HCT116 (cell line): ENCODE measurements at regions not wholly inside any gene's neighbourhood (a gene's known extent, or its start where the extent isn't known, plus 50 kb on each side); places are given as distances from the start of the nearest gene placed in this dataset.

ENCODE experiments used
- ATF3 ChIP-seq: IDR thresholded peaks from 2 replicates; pipeline ENCODE4 v1.6.1; 2012
- CBX3 ChIP-seq: IDR thresholded peaks from 2 replicates; pipeline ENCODE4 v1.6.1; 2012; ENCODE audit warnings: low read depth
- CTCF ChIP-seq, 3 experiments: fragments of 200-600 bp in 1 of 3; sonication (generic) in 1 of 3; IDR thresholded peaks in 2 of 3; conservative IDR thresholded peaks in 1 of 3; 2 replicates each; pipeline ENCODE4 v1.5.1; 2012 to 2017; ENCODE audit warnings: low read depth in 2 of 3, low read length in 2 of 3, antibody characterized with exemption in 1 of 3, borderline replicate concordance in 1 of 3, control low read depth in 1 of 3, mild to moderate bottlenecking in 1 of 3, mixed read lengths in 1 of 3, mixed run types in 1 of 3, moderate library complexity in 1 of 3; ENCODE audit not compliant: insufficient read depth in 1 of 3
- EZH2 ChIP-seq: fragments of 200-600 bp; sonication (generic); IDR thresholded peaks from 2 replicates; pipeline ENCODE4 v1.6.1; 2017; ENCODE audit warnings: antibody characterized with exemption, mixed run types
- FOSL1 ChIP-seq: IDR thresholded peaks from 2 replicates; pipeline ENCODE4 v1.6.1; 2012; ENCODE audit warnings: low read depth
- POLR2A ChIP-seq: IDR thresholded peaks from 2 replicates; pipeline ENCODE4 v1.7.0; 2011; ENCODE audit warnings: borderline replicate concordance; ENCODE audit not compliant: insufficient read depth, insufficient read length; ENCODE audit errors: extremely low read depth
- POLR2AphosphoS5 ChIP-seq: IDR thresholded peaks from 2 replicates; pipeline ENCODE4 v1.6.1; 2011; ENCODE audit warnings: mild to moderate bottlenecking, low read depth, low read length, moderate library complexity
- RAD21 ChIP-seq: IDR thresholded peaks from 2 replicates; pipeline ENCODE4 v1.6.1; 2012; ENCODE audit warnings: low read depth, mild to moderate bottlenecking
- SIN3A ChIP-seq: IDR thresholded peaks from 2 replicates; pipeline ENCODE4 v1.6.1; 2012; ENCODE audit warnings: low read depth
- SP1 ChIP-seq: IDR thresholded peaks from 2 replicates; pipeline ENCODE4 v1.6.1; 2012; ENCODE audit warnings: low read depth
- YY1 ChIP-seq: IDR thresholded peaks from 2 replicates; pipeline ENCODE4 v1.6.1; 2011; ENCODE audit warnings: low read length, low read depth, moderate library complexity, mild to moderate bottlenecking; ENCODE audit not compliant: insufficient replicate concordance; ENCODE audit errors: extremely low read depth

- TF ChIP-seq CTCF (IDR thresholded peaks at IDR 0.05 in 2 of 3, conservative IDR thresholded peaks at IDR 0.05 in 1 of 3; ENCODE audit: borderline replicate concordance in 1 of 3, insufficient read depth in 1 of 3, low read depth in 2 of 3, low read length in 2 of 3) (no peak), POLR2A (no peak), YY1 (no peak), EZH2 (no peak), FOSL1 (no peak), SIN3A (no peak), ATF3 (no peak), RAD21 (no peak), SP1 (no peak), POLR2AphosphoS5 (no peak), CBX3 (no peak)
Measured at GRCh38 chr5:93358176-93358575, 222.8 kb downstream of the NR2F1-AS1 start.
